Astrocyte (in vitro differentiated cells and primary cell): ENCODE measurements at regions not wholly inside any gene's neighbourhood (a gene's known extent, or its start where the extent isn't known, plus 50 kb on each side); places are given as distances from the start of the nearest gene placed in this dataset.

Experiments
- DNase-seq: peaks from one replicate; pipeline ENCODE4 v3.0.0-alpha.2; 2010; ENCODE audit warnings: low read depth
- FAIRE-seq: peaks from 2 replicates; lab custom pipeline; 2011; peaks lifted over from hg19 to GRCh38; lab: Jason Lieb, UNC
- H2AFZ ChIP-seq: 2 replicates; pipeline ENCODE4 v1.6.0; 2012; ENCODE audit warnings: low read depth, low read length, inconsistent platforms
- H3K27ac ChIP-seq: 2 replicates; pipeline ENCODE4 v1.5.1; 2011; ENCODE audit warnings: low read depth, low read length, inconsistent platforms
- H3K27me3 ChIP-seq: 2 replicates; pipeline ENCODE4 v1.6.0; 2011; ENCODE audit warnings: low read length, inconsistent platforms; ENCODE audit not compliant: insufficient read depth
- H3K36me3 ChIP-seq: 2 replicates; pipeline ENCODE4 v1.5.1; 2011; ENCODE audit warnings: low read length, inconsistent platforms; ENCODE audit not compliant: insufficient read depth
- H3K4me1 ChIP-seq: 2 replicates; pipeline ENCODE4 v1.5.1; 2011; ENCODE audit warnings: low read length, inconsistent platforms; ENCODE audit not compliant: insufficient read depth
- H3K4me2 ChIP-seq: 2 replicates; pipeline ENCODE4 v1.6.0; 2012; ENCODE audit warnings: low read length, inconsistent platforms
- H3K4me3 ChIP-seq: 2 replicates; pipeline ENCODE4 v1.5.1; 2011; ENCODE audit warnings: low read depth, mild to moderate bottlenecking, low read length, inconsistent platforms; ENCODE audit not compliant: insufficient read depth
- H3K79me2 ChIP-seq: 2 replicates; pipeline ENCODE4 v1.6.0; 2012; ENCODE audit warnings: mild to moderate bottlenecking, low read length, inconsistent platforms; ENCODE audit not compliant: insufficient read depth
- H3K9ac ChIP-seq: 2 replicates; pipeline ENCODE4 v1.6.0; 2012; ENCODE audit warnings: mild to moderate bottlenecking, low read length, inconsistent platforms
- H3K9me3 ChIP-seq: 2 replicates; pipeline ENCODE4 v1.5.1; 2012; ENCODE audit warnings: low read depth, mild to moderate bottlenecking, low read length, inconsistent platforms; ENCODE audit not compliant: insufficient read depth
- H4K20me1 ChIP-seq: 2 replicates; pipeline ENCODE4 v1.6.0; 2012; ENCODE audit warnings: low read length, inconsistent platforms; ENCODE audit not compliant: insufficient read depth
- H3K27ac Mint-ChIP-seq: one replicate; pipeline ENCODE4 v1.8.0; 2021; ENCODE audit warnings: mild to moderate bottlenecking, mixed read lengths; ENCODE audit not compliant: unreplicated experiment
- H3K27me3 Mint-ChIP-seq: one replicate; pipeline ENCODE4 v1.8.0; 2021; ENCODE audit warnings: low read depth, mixed read lengths; ENCODE audit not compliant: unreplicated experiment
- H3K36me3 Mint-ChIP-seq: one replicate; pipeline ENCODE4 v1.8.0; 2021; ENCODE audit warnings: low read depth, mixed read lengths; ENCODE audit not compliant: unreplicated experiment
- H3K4me1 Mint-ChIP-seq: one replicate; pipeline ENCODE4 v1.8.0; 2021; ENCODE audit warnings: low read depth, mixed read lengths; ENCODE audit not compliant: unreplicated experiment
- H3K4me3 Mint-ChIP-seq: one replicate; pipeline ENCODE4 v1.8.0; 2021; ENCODE audit warnings: mild to moderate bottlenecking, moderate library complexity, mixed read lengths; ENCODE audit not compliant: unreplicated experiment
- H3K9me3 Mint-ChIP-seq: one replicate; pipeline ENCODE4 v1.8.0; 2021; ENCODE audit warnings: mild to moderate bottlenecking, mixed read lengths; ENCODE audit not compliant: unreplicated experiment
- CTCF ChIP-seq: IDR thresholded peaks from 2 replicates; pipeline ENCODE4 v1.5.1; 2011; ENCODE audit warnings: low read depth, mild to moderate bottlenecking, inconsistent platforms, low read length, moderate library complexity; ENCODE audit not compliant: insufficient read depth
- EZH2 ChIP-seq: IDR thresholded peaks from 2 replicates; pipeline ENCODE4 v1.6.1; 2012; ENCODE audit warnings: mild to moderate bottlenecking, low read length, inconsistent platforms; ENCODE audit not compliant: insufficient read depth

- TF ChIP-seq EZH2 (no peak), CTCF (no peak)
- H3K36me3 ChIP-seq, result no peaks in the 10 kb centered on the region
- DNase-seq, result no peak
- FAIRE-seq, result no peak
- Mint-ChIP-seq H3K27me3 (no peaks in the 10 kb centered on the region), H3K27ac (no peak overlapping the region), H3K4me1 (no peaks in the 10 kb centered on the region), H3K9me3 (no peaks in the 10 kb centered on the region), H3K36me3 (no peaks in the 10 kb centered on the region), H3K4me3 (no peak overlapping the region)
- H3K9ac ChIP-seq, result no peak overlapping the region
- H3K4me3 ChIP-seq, result no peak overlapping the region
- no peaks in the 10 kb centered on the region for H4K20me1 ChIP-seq
- H3K79me2 ChIP-seq, result no peaks in the 10 kb centered on the region
- H3K9me3 ChIP-seq, result no peaks in the 10 kb centered on the region
- H2AFZ ChIP-seq, result no peak overlapping the region
- H3K4me2 ChIP-seq, result no peak overlapping the region
- no peaks in the 10 kb centered on the region for H3K27me3 ChIP-seq
- no peaks in the 10 kb centered on the region for H3K4me1 ChIP-seq
- no peak overlapping the region for H3K27ac ChIP-seq
Observed at GRCh38 chr3:163890661-163891060, 1187.6 kb downstream of the SI start.

- H3K4me1 ChIP-seq, result no peaks in the 10 kb centered on the region
- Mint-ChIP-seq H3K4me3 (no peak overlapping the region), H3K27ac (no peak overlapping the region), H3K36me3 (peaks cover 3% of the 10 kb centered on the region), H3K4me1 (no peaks in the 10 kb centered on the region), H3K9me3 (peaks cover 11% of the 10 kb centered on the region), H3K27me3 (no peaks in the 10 kb centered on the region)
- no peak for FAIRE-seq
- DNase-seq, result no peak
- H3K79me2 ChIP-seq, result no peaks in the 10 kb centered on the region
- no peaks in the 10 kb centered on the region for H3K27me3 ChIP-seq
- H3K9me3 ChIP-seq, result peaks cover 5% of the 10 kb centered on the region
- H3K27ac ChIP-seq, result no peak overlapping the region
- no peak overlapping the region for H3K4me2 ChIP-seq
- H2AFZ ChIP-seq, result no peak overlapping the region
- H3K4me3 ChIP-seq, result no peak overlapping the region
- H3K36me3 ChIP-seq, result no peaks in the 10 kb centered on the region
- no peaks in the 10 kb centered on the region for H4K20me1 ChIP-seq
- no peak for TF ChIP-seq EZH2
- TF ChIP-seq CTCF, result no peak
- H3K9ac ChIP-seq, result no peak overlapping the region
Observed at GRCh38 chr3:163879172-163879571, 1199.1 kb downstream of the SI start.

GRCh38 chr3:163878396-163878795, 1199.9 kb downstream of the SI start:
- peaks cover 5% of the 10 kb centered on the region for H3K9me3 ChIP-seq

More at GRCh38 chr3:163878396-163878795, 1199.9 kb downstream of the SI start:
- TF ChIP-seq CTCF (no peak), EZH2 (no peak)
- no peak overlapping the region for H3K27ac Mint-ChIP-seq
- no peak for DNase-seq
- no peaks in the 10 kb centered on the region for H3K79me2 ChIP-seq
- no peak overlapping the region for H3K27ac ChIP-seq
- no peaks in the 10 kb centered on the region for H4K20me1 ChIP-seq
- FAIRE-seq, result no peak
- no peaks in the 10 kb centered on the region for H3K27me3 Mint-ChIP-seq
- no peak overlapping the region for H3K4me3 ChIP-seq
- no peaks in the 10 kb centered on the region for H3K27me3 ChIP-seq
- H3K4me1 ChIP-seq, result no peaks in the 10 kb centered on the region
- no peaks in the 10 kb centered on the region for H3K36me3 ChIP-seq
- no peak overlapping the region for H3K4me2 ChIP-seq
- peaks cover 11% of the 10 kb centered on the region for H3K9me3 Mint-ChIP-seq
- H3K4me1 Mint-ChIP-seq, result no peaks in the 10 kb centered on the region
- H3K9ac ChIP-seq, result no peak overlapping the region
- peaks cover 3% of the 10 kb centered on the region for H3K36me3 Mint-ChIP-seq
- no peak overlapping the region for H3K4me3 Mint-ChIP-seq
- no peak overlapping the region for H2AFZ ChIP-seq
